Breast epithelium (tissue), 4 donors: ENCODE measurements at regions not wholly inside any gene's neighbourhood (a gene's known extent, or its start where the extent isn't known, plus 50 kb on each side); places are given as distances from the start of the nearest gene placed in this dataset.

Source experiments
- DNase-seq, 2 donors: peaks; one replicate each; pipeline ENCODE4 v3.0.0-alpha.2; 2019; ENCODE audit warnings: low spot score in 2 of 2
- H3K27ac ChIP-seq, 2 donors: fragments of 200-600 bp; sonication (generic) in 1 of 2; one replicate each; pipeline ENCODE4 v1.5.1; 2016 to 2019; ENCODE audit warnings: mild to moderate bottlenecking in 1 of 2
- H3K27me3 ChIP-seq, 2 donors: fragments of 200-600 bp; sonication (generic) in 1 of 2; one replicate each; pipeline versions ENCODE4 v1.5.1 to v1.6.0; 2017 to 2019; ENCODE audit warnings: control low read depth in 1 of 2, mild to moderate bottlenecking in 1 of 2
- H3K36me3 ChIP-seq: fragments of 200-600 bp; one replicate; pipeline ENCODE4 v1.5.1; 2019
- H3K4me1 ChIP-seq, 2 donors: fragments of 200-600 bp; sonication (generic); one replicate each; pipeline ENCODE4 v1.5.1; 2016 to 2019; ENCODE audit warnings: control low read depth in 1 of 2
- H3K4me3 ChIP-seq, 3 donors: fragments of 200-600 bp; sonication (generic); 1 replicate in 2 of 3; 2 replicates in 1 of 3; pipeline ENCODE4 v1.5.1; 2016 to 2019; ENCODE audit warnings: mild to moderate bottlenecking in 3 of 3, moderate library complexity in 2 of 3
- H3K9me3 ChIP-seq, 2 donors: fragments of 200-600 bp; sonication (generic) in 1 of 2; one replicate each; pipeline ENCODE4 v1.5.1; 2016 to 2019; ENCODE audit warnings: control low read depth in 1 of 2
- CTCF ChIP-seq, 3 donors: fragments of 450-650 bp; IDR thresholded peaks; one replicate each; pipeline ENCODE4 v1.5.1; 2016 to 2017; ENCODE audit warnings: antibody characterized with exemption in 3 of 3, mild to moderate bottlenecking in 3 of 3, moderate library complexity in 3 of 3
- POLR2A ChIP-seq: fragments of 450-650 bp; IDR thresholded peaks from one replicate; pipeline ENCODE4 v1.6.1; 2016; ENCODE audit warnings: antibody characterized with exemption, mild to moderate bottlenecking, moderate library complexity
- POLR2AphosphoS5 ChIP-seq, 3 donors: sonication (generic); formaldehyde crosslinking; IDR thresholded peaks; one replicate each; pipeline ENCODE4 v1.6.1; 2017; ENCODE audit warnings: antibody characterized with exemption in 3 of 3
- intact Hi-C: fragments of 100-400 bp; cut with DNase I; formaldehyde crosslinking; loops from one replicate; pipeline ENCODE4 v1.15.1; 2023; ENCODE audit warnings: low total_unique reads

GRCh38 chr5:44697025-44697424, 111.7 kb upstream of the MRPS30 start:
- no peaks in the 10 kb centered on the region for H3K36me3 ChIP-seq
- no peaks in the 10 kb centered on the region for H3K27me3 ChIP-seq
- no peak overlapping the region for H3K4me3 ChIP-seq
- H3K4me1 ChIP-seq, result no peaks in the 10 kb centered on the region
- H3K9me3 ChIP-seq, result peaks cover 0 to 4% of the 10 kb centered on the region in 2 donors
- no peak for TF ChIP-seq CTCF (IDR thresholded peaks at IDR 0.05)
- TF ChIP-seq POLR2AphosphoS5 (IDR thresholded peaks at IDR 0.05), result no peak
- TF ChIP-seq POLR2A, result no peak
- H3K27ac ChIP-seq, result no peak overlapping the region
- no peak for DNase-seq
- intact Hi-C loops, result no loop called here

- H3K4me3 ChIP-seq, result no peak overlapping the region
- no peaks in the 10 kb centered on the region for H3K4me1 ChIP-seq
- H3K9me3 ChIP-seq, result peaks cover 0 to 4% of the 10 kb centered on the region in 2 donors
- TF ChIP-seq CTCF (IDR thresholded peaks at IDR 0.05), result no peak
- no peak for TF ChIP-seq POLR2AphosphoS5 (IDR thresholded peaks at IDR 0.05)
- no peak for TF ChIP-seq POLR2A
- intact Hi-C loops, result no loop called here
- H3K36me3 ChIP-seq, result no peaks in the 10 kb centered on the region
- H3K27ac ChIP-seq, result no peak overlapping the region
- no peak for DNase-seq
- no peaks in the 10 kb centered on the region for H3K27me3 ChIP-seq
These were observed 113.5 kb upstream of the MRPS30 start for GRCh38 chr5:44695259-44695658.

GRCh38 chr5:44691802-44692201, 116.9 kb upstream of the MRPS30 start:
- Histone ChIP-seq H3K27me3 (no peaks in the 10 kb centered on the region), H3K27ac (no peak overlapping the region), H3K4me3 (no peak overlapping the region), H3K36me3 (no peaks in the 10 kb centered on the region), H3K9me3 (peaks cover 0 to 4% of the 10 kb centered on the region in 2 donors), H3K4me1 (no peaks in the 10 kb centered on the region)
- DNase-seq, result no peak
- TF ChIP-seq POLR2A (no peak), CTCF (IDR thresholded peaks at IDR 0.05) (no peak), POLR2AphosphoS5 (IDR thresholded peaks at IDR 0.05) (no peak)
- intact Hi-C loops, result no loop called here

- TF ChIP-seq CTCF (IDR thresholded peaks at IDR 0.05) (no peak), POLR2A (no peak), POLR2AphosphoS5 (IDR thresholded peaks at IDR 0.05) (no peak)
- Histone ChIP-seq H3K4me3 (no peak overlapping the region), H3K27me3 (no peaks in the 10 kb centered on the region), H3K9me3 (no peaks in the 10 kb centered on the region), H3K4me1 (no peaks in the 10 kb centered on the region), H3K27ac (no peak overlapping the region), H3K36me3 (no peaks in the 10 kb centered on the region)
- no peak for DNase-seq
- intact Hi-C loops, result no loop called here
These were observed 126.8 kb upstream of the MRPS30 start for GRCh38 chr5:44681906-44682305.

- no peak overlapping the region for H3K27ac ChIP-seq
- intact Hi-C loops, result no loop called here
- H3K9me3 ChIP-seq, result no peaks in the 10 kb centered on the region
- TF ChIP-seq POLR2A, result no peak
- no peaks in the 10 kb centered on the region for H3K36me3 ChIP-seq
- DNase-seq, result no peak
- no peaks in the 10 kb centered on the region for H3K4me1 ChIP-seq
- no peak overlapping the region for H3K4me3 ChIP-seq
- H3K27me3 ChIP-seq, result no peaks in the 10 kb centered on the region
These were observed 129.5 kb upstream of the MRPS30 start for GRCh38 chr5:44679214-44679613.

- intact Hi-C loops, result no loop called here
- Histone ChIP-seq H3K4me3 (no peak overlapping the region), H3K4me1 (no peaks in the 10 kb centered on the region), H3K27me3 (no peaks in the 10 kb centered on the region), H3K36me3 (no peaks in the 10 kb centered on the region), H3K27ac (no peak overlapping the region), H3K9me3 (no peaks in the 10 kb centered on the region)
- no peak for DNase-seq
- TF ChIP-seq POLR2AphosphoS5 (IDR thresholded peaks at IDR 0.05) (no peak), CTCF (IDR thresholded peaks at IDR 0.05) (no peak), POLR2A (no peak)
These were observed 133.5 kb upstream of the MRPS30 start for GRCh38 chr5:44675296-44675695.
